H9 (cell line): ENCODE measurements at regions not wholly inside any gene's neighbourhood (a gene's known extent, or its start where the extent isn't known, plus 50 kb on each side); places are given as distances from the start of the nearest gene placed in this dataset.
"Not testable (repeated sequence)": the region's sequence is repeated elsewhere in the genome, so short reads cannot be mapped to it uniquely, and the experiment has no call there.

ENCODE experiments used
- DNase-seq: peaks from one replicate; pipeline ENCODE4 v3.0.0-alpha.2; 2017
- H2AFZ ChIP-seq: one replicate; pipeline ENCODE4 v1.6.1; 2013; ENCODE audit warnings: mild to moderate bottlenecking, low read length, control low read depth, moderate library complexity
- H2AK5ac ChIP-seq: 2 replicates; pipeline ENCODE4 v1.6.1; 2013; ENCODE audit warnings: low read length, control low read depth, mixed read lengths; ENCODE audit not compliant: insufficient read length
- H2BK120ac ChIP-seq: one replicate; pipeline ENCODE4 v1.6.1; 2013; ENCODE audit warnings: low read depth, mild to moderate bottlenecking, low read length, control low read depth, inconsistent platforms; ENCODE audit not compliant: poor library complexity, severe bottlenecking
- H2BK12ac ChIP-seq: 2 replicates; pipeline ENCODE4 v1.6.1; 2013; ENCODE audit warnings: low read length, control low read depth, mixed read lengths, low read depth; ENCODE audit not compliant: insufficient read length
- H2BK15ac ChIP-seq: 2 replicates; pipeline ENCODE4 v1.6.1; 2013; ENCODE audit warnings: low read depth, low read length, control low read depth
- H2BK20ac ChIP-seq: one replicate; pipeline ENCODE4 v1.6.1; 2013; ENCODE audit warnings: low read depth, mild to moderate bottlenecking, low read length, control low read depth, inconsistent platforms; ENCODE audit not compliant: poor library complexity, severe bottlenecking
- H2BK5ac ChIP-seq: 2 replicates; pipeline ENCODE4 v1.6.1; 2013; ENCODE audit warnings: low read length, control low read depth, mixed read lengths; ENCODE audit not compliant: insufficient read length
- H3K14ac ChIP-seq: 2 replicates; pipeline ENCODE4 v1.6.1; 2013; ENCODE audit warnings: low read length, control low read depth; ENCODE audit not compliant: insufficient read depth
- H3K18ac ChIP-seq: 2 replicates; pipeline ENCODE4 v1.6.1; 2013; ENCODE audit warnings: low read depth, mild to moderate bottlenecking, mixed read lengths, low read length, control low read depth; ENCODE audit not compliant: insufficient read length
- H3K23ac ChIP-seq: 2 replicates; pipeline ENCODE4 v1.6.1; 2013; ENCODE audit warnings: low read length, control low read depth, mixed read lengths, low read depth; ENCODE audit not compliant: insufficient read length
- H3K23me2 ChIP-seq: 2 replicates; pipeline ENCODE4 v1.6.1; 2013; ENCODE audit warnings: low read depth, mild to moderate bottlenecking, mixed read lengths, low read length, control low read depth; ENCODE audit not compliant: insufficient read length, poor library complexity, severe bottlenecking
- H3K27ac ChIP-seq: 2 replicates; pipeline ENCODE4 v1.5.1; 2013; ENCODE audit warnings: low read length, control low read depth, mixed read lengths, low read depth; ENCODE audit not compliant: insufficient read length
- H3K27me3 ChIP-seq: 2 replicates; pipeline ENCODE4 v1.6.1; 2013; ENCODE audit warnings: low read length, control low read depth, inconsistent platforms; ENCODE audit not compliant: insufficient read depth
- H3K4ac ChIP-seq: 2 replicates; pipeline ENCODE4 v1.6.1; 2013; ENCODE audit warnings: low read depth, mild to moderate bottlenecking, control low read depth, inconsistent platforms, low read length, moderate library complexity
- H3K4me1 ChIP-seq: 2 replicates; pipeline ENCODE4 v1.6.1; 2013; ENCODE audit warnings: low read length, control low read depth, inconsistent platforms; ENCODE audit not compliant: insufficient read depth
- H3K4me2 ChIP-seq: 2 replicates; pipeline ENCODE4 v1.6.1; 2013; ENCODE audit warnings: low read length, control low read depth, mixed read lengths; ENCODE audit not compliant: insufficient read length, insufficient read depth
- H3K56ac ChIP-seq: 2 replicates; pipeline ENCODE4 v1.6.1; 2013; ENCODE audit warnings: low read depth, mild to moderate bottlenecking, mixed read lengths, low read length, control low read depth; ENCODE audit not compliant: insufficient read length
- H3K79me1 ChIP-seq: 2 replicates; pipeline ENCODE4 v1.6.1; 2013; ENCODE audit warnings: low read depth, mild to moderate bottlenecking, moderate library complexity, low read length, control low read depth, inconsistent platforms; ENCODE audit not compliant: insufficient read depth, poor library complexity, severe bottlenecking
- H3K79me2 ChIP-seq: 2 replicates; pipeline ENCODE4 v1.6.1; 2013; ENCODE audit warnings: low read length, control low read depth, inconsistent platforms; ENCODE audit not compliant: insufficient read depth
- H3K9ac ChIP-seq: 2 replicates; pipeline ENCODE4 v1.6.1; 2013; ENCODE audit warnings: low read length, control low read depth, mixed read lengths; ENCODE audit not compliant: insufficient read length; ENCODE audit errors: extremely low read depth
- H3K9me3 ChIP-seq: one replicate; pipeline ENCODE4 v1.6.1; 2013; ENCODE audit warnings: low read depth, low read length, inconsistent platforms; ENCODE audit not compliant: control insufficient read depth
- H3T11ph ChIP-seq: one replicate; pipeline ENCODE4 v1.6.1; 2013; ENCODE audit warnings: mild to moderate bottlenecking, low read length, control low read depth, inconsistent platforms
- H4K20me1 ChIP-seq: one replicate; pipeline ENCODE4 v1.6.1; 2013; ENCODE audit not compliant: control insufficient read depth, insufficient read length, insufficient read depth
- H4K5ac ChIP-seq: 2 replicates; pipeline ENCODE4 v1.6.1; 2013; ENCODE audit warnings: low read depth, mild to moderate bottlenecking, mixed read lengths, low read length, control low read depth; ENCODE audit not compliant: insufficient read length
- H4K8ac ChIP-seq: replicated peaks from 2 replicates; pipeline ENCODE4 v1.6.1; 2013; ENCODE audit warnings: low read length, control low read depth, mixed read lengths, low read depth; ENCODE audit not compliant: insufficient read length
- H4K91ac ChIP-seq: 2 replicates; pipeline ENCODE4 v1.6.1; 2013; ENCODE audit warnings: low read depth, mild to moderate bottlenecking, moderate library complexity, mixed read lengths, low read length, control low read depth; ENCODE audit not compliant: insufficient read length
- H3K27ac Mint-ChIP-seq, 3 experiments: 2 replicates in 2 of 3; 3 replicates in 1 of 3; pipeline ENCODE4 v1.8.0; 2020 to 2021; ENCODE audit warnings: mixed read lengths in 3 of 3, mild to moderate bottlenecking in 1 of 3, moderate library complexity in 1 of 3
- H3K27me3 Mint-ChIP-seq: 2 replicates; pipeline ENCODE4 v1.8.0; 2021; ENCODE audit warnings: low read depth, mild to moderate bottlenecking, moderate library complexity, mixed read lengths
- H3K36me3 Mint-ChIP-seq, 3 experiments: 2 replicates in 2 of 3; 3 replicates in 1 of 3; pipeline ENCODE4 v1.8.0; 2020 to 2021; ENCODE audit warnings: low read depth in 3 of 3, mixed read lengths in 3 of 3; ENCODE audit not compliant: insufficient read depth in 1 of 3
- H3K4me1 Mint-ChIP-seq, 2 experiments: 2 replicates each; pipeline ENCODE4 v1.8.0; 2020; ENCODE audit warnings: mixed read lengths in 2 of 2
- H3K4me3 Mint-ChIP-seq, 2 experiments: 2 replicates in 1 of 2; 3 replicates in 1 of 2; pipeline ENCODE4 v1.8.0; 2020 to 2021; ENCODE audit warnings: mild to moderate bottlenecking in 2 of 2, mixed read lengths in 2 of 2, moderate library complexity in 1 of 2
- H3K9me3 Mint-ChIP-seq, 2 experiments: 2 replicates in 1 of 2; 3 replicates in 1 of 2; pipeline ENCODE4 v1.8.0; 2020; ENCODE audit warnings: mild to moderate bottlenecking in 2 of 2, mixed read lengths in 2 of 2, moderate library complexity in 1 of 2
- WGBS: extraction: QIAGEN DNeasy Blood & Tissue Kit; methylation state at CpG from one replicate; pipeline ENCODE4 v1.1.7; 2013; ENCODE audit warnings: missing lambda C conversion rate, low lambda C conversion rate, mixed read lengths; ENCODE audit not compliant: insufficient read length; ENCODE audit errors: extremely low coverage; 5-methylcytosine and 5-hydroxymethylcytosine counted together

- not testable (repeated sequence) for H3K4me3 Mint-ChIP-seq, DNase-seq, H3K14ac ChIP-seq
Measured at GRCh38 chr3:75590382-75590781, 73.7 kb upstream of the FRG2C start.

More at GRCh38 chr3:75590382-75590781, 73.7 kb upstream of the FRG2C start:
- not testable (repeated sequence) for H2BK15ac ChIP-seq, H3K23ac ChIP-seq, H4K20me1 ChIP-seq, H3K27ac Mint-ChIP-seq, H3K4me1 Mint-ChIP-seq, H3K9ac ChIP-seq, H2BK20ac ChIP-seq, H4K5ac ChIP-seq, H3K18ac ChIP-seq, H3K79me1 ChIP-seq, H3K9me3 ChIP-seq, H2BK5ac ChIP-seq, H3K36me3 Mint-ChIP-seq, H2AK5ac ChIP-seq, H2BK120ac ChIP-seq, H3K4me1 ChIP-seq, H3K9me3 Mint-ChIP-seq, H3K56ac ChIP-seq, H3K4ac ChIP-seq, H3K27ac ChIP-seq, H2AFZ ChIP-seq, H3K23me2 ChIP-seq, H2BK12ac ChIP-seq, H3K79me2 ChIP-seq, H3K4me2 ChIP-seq, H3T11ph ChIP-seq, H3K27me3 ChIP-seq, H4K91ac ChIP-seq, H4K8ac ChIP-seq
- WGBS, result no CpG with 5 or more reads among the region's 16 CpGs
- peaks cover 36% of the 10 kb centered on the region for H3K27me3 Mint-ChIP-seq
